HCT116 (cell line): ENCODE measurements at regions not wholly inside any gene's neighbourhood (a gene's known extent, or its start where the extent isn't known, plus 50 kb on each side); places are given as distances from the start of the nearest gene placed in this dataset.

Source experiments
- ATAC-seq: fragments of 200-7000 bp; cut with Tn5 transposase; 2 replicates; pipeline ENCODE4 v1.9.1; 2020; ENCODE audit warnings: mild to moderate bottlenecking, moderate library complexity
- BruUV-seq: library from RNA; stranded (reverse); fragments of 400-500 nt; replicated peaks from 2 replicates; lab custom pipeline; 2021; lab: Mats Ljungman, UMichigan
- CTCF ChIA-PET: fragments of 300-600 bp; sonication (Branson Sonifier 250); formaldehyde crosslinking; loops from one replicate; lab custom pipeline; 2021; ENCODE audit warnings: antibody characterized with exemption; lab: Charles Lee
- POLR2A ChIA-PET: fragments of 300-600, 350-600 bp; sonication (Branson Sonifier 250); formaldehyde crosslinking; loops from one replicate; lab custom pipeline; 2021; ENCODE audit warnings: antibody characterized with exemption; lab: Charles Lee
- RAD21 ChIA-PET, 2 experiments: fragments of 300-600 bp; sonication (Branson Sonifier 250); formaldehyde crosslinking; loops; one replicate each; lab custom pipeline; 2023; ENCODE audit warnings: low total read pairs in 2 of 2; ENCODE audit not compliant: uncharacterized antibody in 2 of 2, unreplicated experiment in 2 of 2, low non-redundant PET in 1 of 2; lab: Charles Lee
- DNase-seq: peaks from one replicate; pipeline ENCODE4 v3.0.0-alpha.2; 2010; ENCODE audit warnings: low read depth, low spot score
- H2AFZ ChIP-seq: fragments of 200-600 bp; shearing (Covaris generic), sonication (generic); 2 replicates; pipeline ENCODE4 v1.6.1; 2017; ENCODE audit warnings: low read depth, mixed run types, mixed read lengths, antibody characterized with exemption, low read length; ENCODE audit not compliant: poor library complexity, severe bottlenecking
- H3K27ac ChIP-seq: 2 replicates; pipeline ENCODE4 v1.5.1; 2012; ENCODE audit warnings: low read depth, low read length
- H3K27me3 ChIP-seq: fragments of 200-600 bp; sonication (generic); 2 replicates; pipeline ENCODE4 v1.6.1; 2016; ENCODE audit warnings: mixed run types, low read length, mixed read lengths; ENCODE audit not compliant: insufficient read depth
- H3K36me3 ChIP-seq, 2 experiments: fragments of 200-500 bp in 1 of 2; fragments of 200-600 bp in 1 of 2; sonication (Bioruptor generic) in 1 of 2; sonication (generic) in 1 of 2; 2 replicates each; pipeline versions ENCODE4 v1.5.1 to v1.6.1; 2014 to 2016; ENCODE audit warnings: low read length in 2 of 2, inconsistent platforms in 1 of 2, mixed read lengths in 1 of 2, mixed run types in 1 of 2; ENCODE audit not compliant: insufficient read depth in 2 of 2, control insufficient read depth in 1 of 2
- H3K4me1 ChIP-seq, 2 experiments: fragments of 200-600 bp in 1 of 2; sonication (generic) in 1 of 2; 2 replicates each; pipeline versions ENCODE4 v1.5.1 to v1.6.1; 2012 to 2017; ENCODE audit warnings: low read length in 2 of 2, inconsistent platforms in 1 of 2, mild to moderate bottlenecking in 1 of 2, mixed read lengths in 1 of 2, mixed run types in 1 of 2, moderate library complexity in 1 of 2; ENCODE audit not compliant: insufficient read depth in 2 of 2, control insufficient read depth in 1 of 2
- H3K4me2 ChIP-seq: fragments of 200-600 bp; sonication (generic); 2 replicates; pipeline ENCODE4 v1.6.1; 2017; ENCODE audit warnings: mixed run types, low read length, mixed read lengths
- H3K4me3 ChIP-seq, 2 experiments: fragments of 200-600 bp in 1 of 2; sonication (generic) in 1 of 2; replicated peaks in 1 of 2; 2 replicates each; pipeline ENCODE4 v1.5.1; 2011 to 2016; ENCODE audit warnings: low read length in 2 of 2, control low read depth in 1 of 2, low read depth in 1 of 2, mild to moderate bottlenecking in 1 of 2, mixed read lengths in 1 of 2, mixed run types in 1 of 2
- H3K79me2 ChIP-seq: fragments of 200-600 bp; sonication (generic); 2 replicates; pipeline ENCODE4 v1.6.1; 2017; ENCODE audit warnings: mild to moderate bottlenecking, mixed run types, low read length, moderate library complexity, mixed read lengths; ENCODE audit not compliant: insufficient read depth
- H3K9ac ChIP-seq: fragments of 200-600 bp; sonication (generic); 2 replicates; pipeline ENCODE4 v1.6.1; 2016; ENCODE audit warnings: low read length, mixed read lengths
- H3K9me2 ChIP-seq: fragments of 200-600 bp; sonication (generic), shearing (Covaris generic); 2 replicates; pipeline ENCODE4 v1.6.1; 2017; ENCODE audit warnings: mixed run types, mild to moderate bottlenecking, moderate library complexity; ENCODE audit not compliant: insufficient read depth
- H3K9me3 ChIP-seq, 2 experiments: fragments of 200-500 bp in 1 of 2; fragments of 200-600 bp in 1 of 2; sonication (Bioruptor generic) in 1 of 2; sonication (generic) in 1 of 2; 2 replicates each; pipeline ENCODE4 v1.6.1; 2014 to 2017; ENCODE audit warnings: low read length in 2 of 2, mixed read lengths in 2 of 2, inconsistent platforms in 1 of 2, low read depth in 1 of 2, mild to moderate bottlenecking in 1 of 2, mixed run types in 1 of 2, moderate library complexity in 1 of 2; ENCODE audit not compliant: control insufficient read depth in 1 of 2, insufficient read depth in 1 of 2
- H4K20me1 ChIP-seq: fragments of 200-600 bp; sonication (generic), shearing (Covaris generic); 2 replicates; pipeline ENCODE4 v1.6.1; 2017; ENCODE audit warnings: mixed run types, mild to moderate bottlenecking, moderate library complexity; ENCODE audit not compliant: insufficient read depth
- CBX3 ChIP-seq: IDR thresholded peaks from 2 replicates; pipeline ENCODE4 v1.6.1; 2012; ENCODE audit warnings: low read depth
- CEBPB ChIP-seq: IDR thresholded peaks from 2 replicates; pipeline ENCODE4 v1.6.1; 2012; ENCODE audit warnings: low read depth
- ELF1 ChIP-seq: IDR thresholded peaks from 2 replicates; pipeline ENCODE4 v1.6.1; 2012; ENCODE audit warnings: low read depth, borderline replicate concordance
- EZH2 ChIP-seq: fragments of 200-600 bp; sonication (generic); IDR thresholded peaks from 2 replicates; pipeline ENCODE4 v1.6.1; 2017; ENCODE audit warnings: antibody characterized with exemption, mixed run types
- EZH2phosphoT487 ChIP-seq: fragments of 200-600 bp; IDR thresholded peaks from 2 replicates; pipeline ENCODE4 v1.6.1; 2018; ENCODE audit warnings: antibody characterized with exemption, borderline replicate concordance
- FOSL1 ChIP-seq: IDR thresholded peaks from 2 replicates; pipeline ENCODE4 v1.6.1; 2012; ENCODE audit warnings: low read depth
- JUND ChIP-seq: IDR thresholded peaks from 2 replicates; pipeline ENCODE4 v1.6.1; 2012
- SRF ChIP-seq: IDR thresholded peaks from 2 replicates; pipeline ENCODE4 v1.6.1; 2012; ENCODE audit warnings: low read depth
- ZFX ChIP-seq: fragments of 450-650 bp; IDR thresholded peaks from 2 replicates; pipeline ENCODE4 v1.6.1; 2017
- intact Hi-C: fragments of 100-400 bp; cut with micrococcal nuclease; formaldehyde crosslinking; loops from 2 replicates; pipeline ENCODE4 v1.10.0; 2022
- TF ChIP-seq, protein P1 (sequence below): IDR thresholded peaks from 2 replicates; pipeline ENCODE4 v1.6.1; 2012
- TF ChIP-seq, protein P2 (sequence below), 3 experiments: fragments of 200-600 bp in 1 of 3; sonication (generic) in 1 of 3; IDR thresholded peaks in 2 of 3; conservative IDR thresholded peaks in 1 of 3; 2 replicates each; pipeline ENCODE4 v1.5.1; 2012 to 2017; ENCODE audit warnings: low read depth in 2 of 3, low read length in 2 of 3, antibody characterized with exemption in 1 of 3, borderline replicate concordance in 1 of 3, control low read depth in 1 of 3, mild to moderate bottlenecking in 1 of 3, mixed read lengths in 1 of 3, mixed run types in 1 of 3, moderate library complexity in 1 of 3; ENCODE audit not compliant: insufficient read depth in 1 of 3
- TF ChIP-seq, protein P3 (sequence below): IDR thresholded peaks from 2 replicates; pipeline ENCODE4 v1.6.1; 2012
- TF ChIP-seq, protein P4 (sequence below): IDR thresholded peaks from 2 replicates; pipeline ENCODE4 v1.6.1; 2012; ENCODE audit warnings: low read depth

DNA sequence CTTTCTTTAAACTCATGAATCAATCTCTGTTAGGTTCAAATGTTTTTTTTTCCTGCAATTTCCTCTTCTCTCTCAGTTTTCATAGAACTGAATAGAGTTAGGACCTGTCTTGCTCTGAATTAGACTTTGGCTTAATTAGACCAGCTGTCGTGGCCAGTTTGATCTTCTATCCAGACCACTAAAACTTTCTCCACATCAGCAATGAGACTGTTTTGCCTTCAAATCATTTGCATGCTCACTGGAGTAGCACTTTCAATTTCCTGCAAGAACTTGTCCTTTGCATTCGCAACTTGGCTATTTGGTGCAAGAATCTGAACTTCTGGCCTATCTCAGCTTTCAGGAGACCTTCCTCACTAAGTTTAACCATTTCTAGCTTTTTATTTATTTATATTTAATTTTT lies 2002.2 kb upstream of the PIK3C3 start (continued):
- TF ChIP-seq, protein P1, sequence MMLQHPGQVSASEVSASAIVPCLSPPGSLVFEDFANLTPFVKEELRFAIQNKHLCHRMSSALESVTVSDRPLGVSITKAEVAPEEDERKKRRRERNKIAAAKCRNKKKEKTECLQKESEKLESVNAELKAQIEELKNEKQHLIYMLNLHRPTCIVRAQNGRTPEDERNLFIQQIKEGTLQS, result no peak
- TF ChIP-seq ELF1, result no peak

DNA sequence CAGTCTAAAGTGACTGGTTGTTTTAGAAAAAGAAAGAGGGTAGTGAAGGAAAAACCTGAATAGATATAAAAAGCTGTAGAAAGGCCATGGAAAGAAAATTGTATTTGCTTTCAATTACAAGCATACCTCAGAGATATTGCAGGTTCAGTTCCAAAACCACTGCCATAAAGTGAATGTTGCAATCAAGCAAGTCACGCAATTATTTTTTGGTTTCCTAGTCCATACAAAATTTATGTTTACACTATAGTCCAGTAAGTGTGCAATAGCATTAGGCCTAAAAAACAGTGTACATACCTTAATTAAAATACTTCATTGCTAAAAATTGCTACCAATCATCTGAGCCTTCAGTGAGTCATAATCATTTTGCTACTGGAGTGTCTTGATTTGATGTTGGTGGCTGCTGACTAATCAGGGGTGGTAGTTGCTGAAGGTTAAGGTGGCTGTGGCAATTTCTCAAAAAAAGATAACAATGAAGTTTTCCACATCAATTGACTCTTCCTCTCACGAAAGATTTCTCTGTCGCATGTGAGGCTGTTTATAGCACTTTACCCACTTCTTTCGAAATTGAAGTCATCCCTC lies 2003.8 kb upstream of the PIK3C3 start:
- Histone ChIP-seq H3K9me2 (no peaks in the 10 kb centered on the region), H3K27ac (no peak overlapping the region), H2AFZ (no peak overlapping the region), H3K36me3 (no peaks in the 10 kb centered on the region), H3K4me3 (no peak overlapping the region)
- no TSS peak for BruUV-seq
- POLR2A ChIA-PET, result no interaction called here
- RAD21 ChIA-PET, result no interaction called here
- no peak for ATAC-seq
- CTCF ChIA-PET, result no interaction called here
- TF ChIP-seq CBX3 (no peak), EZH2 (no peak), SRF (no peak), JUND (no peak), FOSL1 (no peak), ZFX (no peak), CEBPB (no peak), EZH2phosphoT487 (no peak)
- TF ChIP-seq, protein P2, sequence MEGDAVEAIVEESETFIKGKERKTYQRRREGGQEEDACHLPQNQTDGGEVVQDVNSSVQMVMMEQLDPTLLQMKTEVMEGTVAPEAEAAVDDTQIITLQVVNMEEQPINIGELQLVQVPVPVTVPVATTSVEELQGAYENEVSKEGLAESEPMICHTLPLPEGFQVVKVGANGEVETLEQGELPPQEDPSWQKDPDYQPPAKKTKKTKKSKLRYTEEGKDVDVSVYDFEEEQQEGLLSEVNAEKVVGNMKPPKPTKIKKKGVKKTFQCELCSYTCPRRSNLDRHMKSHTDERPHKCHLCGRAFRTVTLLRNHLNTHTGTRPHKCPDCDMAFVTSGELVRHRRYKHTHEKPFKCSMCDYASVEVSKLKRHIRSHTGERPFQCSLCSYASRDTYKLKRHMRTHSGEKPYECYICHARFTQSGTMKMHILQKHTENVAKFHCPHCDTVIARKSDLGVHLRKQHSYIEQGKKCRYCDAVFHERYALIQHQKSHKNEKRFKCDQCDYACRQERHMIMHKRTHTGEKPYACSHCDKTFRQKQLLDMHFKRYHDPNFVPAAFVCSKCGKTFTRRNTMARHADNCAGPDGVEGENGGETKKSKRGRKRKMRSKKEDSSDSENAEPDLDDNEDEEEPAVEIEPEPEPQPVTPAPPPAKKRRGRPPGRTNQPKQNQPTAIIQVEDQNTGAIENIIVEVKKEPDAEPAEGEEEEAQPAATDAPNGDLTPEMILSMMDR (IDR thresholded peaks at IDR 0.05 in 2 of 3, conservative IDR thresholded peaks at IDR 0.05 in 1 of 3; ENCODE audit: borderline replicate concordance in 1 of 3, insufficient read depth in 1 of 3, low read depth in 2 of 3, low read length in 2 of 3), result no peak
- TF ChIP-seq, protein P1, result no peak
- TF ChIP-seq, protein P3, sequence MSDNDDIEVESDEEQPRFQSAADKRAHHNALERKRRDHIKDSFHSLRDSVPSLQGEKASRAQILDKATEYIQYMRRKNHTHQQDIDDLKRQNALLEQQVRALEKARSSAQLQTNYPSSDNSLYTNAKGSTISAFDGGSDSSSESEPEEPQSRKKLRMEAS, result no peak
- TF ChIP-seq, protein P4, sequence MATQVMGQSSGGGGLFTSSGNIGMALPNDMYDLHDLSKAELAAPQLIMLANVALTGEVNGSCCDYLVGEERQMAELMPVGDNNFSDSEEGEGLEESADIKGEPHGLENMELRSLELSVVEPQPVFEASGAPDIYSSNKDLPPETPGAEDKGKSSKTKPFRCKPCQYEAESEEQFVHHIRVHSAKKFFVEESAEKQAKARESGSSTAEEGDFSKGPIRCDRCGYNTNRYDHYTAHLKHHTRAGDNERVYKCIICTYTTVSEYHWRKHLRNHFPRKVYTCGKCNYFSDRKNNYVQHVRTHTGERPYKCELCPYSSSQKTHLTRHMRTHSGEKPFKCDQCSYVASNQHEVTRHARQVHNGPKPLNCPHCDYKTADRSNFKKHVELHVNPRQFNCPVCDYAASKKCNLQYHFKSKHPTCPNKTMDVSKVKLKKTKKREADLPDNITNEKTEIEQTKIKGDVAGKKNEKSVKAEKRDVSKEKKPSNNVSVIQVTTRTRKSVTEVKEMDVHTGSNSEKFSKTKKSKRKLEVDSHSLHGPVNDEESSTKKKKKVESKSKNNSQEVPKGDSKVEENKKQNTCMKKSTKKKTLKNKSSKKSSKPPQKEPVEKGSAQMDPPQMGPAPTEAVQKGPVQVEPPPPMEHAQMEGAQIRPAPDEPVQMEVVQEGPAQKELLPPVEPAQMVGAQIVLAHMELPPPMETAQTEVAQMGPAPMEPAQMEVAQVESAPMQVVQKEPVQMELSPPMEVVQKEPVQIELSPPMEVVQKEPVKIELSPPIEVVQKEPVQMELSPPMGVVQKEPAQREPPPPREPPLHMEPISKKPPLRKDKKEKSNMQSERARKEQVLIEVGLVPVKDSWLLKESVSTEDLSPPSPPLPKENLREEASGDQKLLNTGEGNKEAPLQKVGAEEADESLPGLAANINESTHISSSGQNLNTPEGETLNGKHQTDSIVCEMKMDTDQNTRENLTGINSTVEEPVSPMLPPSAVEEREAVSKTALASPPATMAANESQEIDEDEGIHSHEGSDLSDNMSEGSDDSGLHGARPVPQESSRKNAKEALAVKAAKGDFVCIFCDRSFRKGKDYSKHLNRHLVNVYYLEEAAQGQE, result no peak
- TF ChIP-seq, all 23 proteins: peak for 0
- intact Hi-C loops, result no loop called here
- Histone ChIP-seq H4K20me1 (no peaks in the 10 kb centered on the region), H3K4me1 (peaks cover 9 to 22% of the 10 kb centered on the region in 2 experiments), H3K79me2 (no peaks in the 10 kb centered on the region), H3K4me2 (no peak overlapping the region), H3K27me3 (no peaks in the 10 kb centered on the region), H3K9me3 (no peaks in the 10 kb centered on the region), H3K9ac (no peak overlapping the region)
- no peak for DNase-seq
